Heart left ventricle (tissue), 16 donors: ENCODE measurements at regions not wholly inside any gene's neighbourhood (a gene's known extent, or its start where the extent isn't known, plus 50 kb on each side); places are given as distances from the start of the nearest gene placed in this dataset.

Experiments
- ATAC-seq, 4 donors: fragments of 200-7000 bp; cut with Tn5 transposase; one replicate each; pipeline ENCODE4 v1.9.1; 2020 to 2022; ENCODE audit warnings: moderate library complexity in 4 of 4, mild to moderate bottlenecking in 3 of 4, moderate number of reproducible peaks in 1 of 4
- DNase-seq, 5 donors: peaks; one replicate each; pipeline ENCODE4 v3.0.0-alpha.2; 2020
- H3K27ac ChIP-seq, 12 donors: fragments of 200-600 bp; sonication (generic) in 4 of 12; one replicate each; pipeline versions ENCODE4 v1.5.0 to v1.8.0; 2016 to 2022; ENCODE audit warnings: mild to moderate bottlenecking in 2 of 12
- H3K27me3 ChIP-seq, 9 donors: fragments of 200-600 bp; sonication (generic) in 2 of 9; one replicate each; pipeline versions ENCODE4 v1.5.1 to v1.8.0; 2016 to 2022; ENCODE audit warnings: mild to moderate bottlenecking in 3 of 9
- H3K36me3 ChIP-seq, 9 donors: fragments of 200-600 bp; sonication (generic) in 2 of 9; one replicate each; pipeline versions ENCODE4 v1.5.0 to v1.8.0; 2018 to 2022; ENCODE audit warnings: mild to moderate bottlenecking in 2 of 9
- H3K4me1 ChIP-seq, 12 donors: fragments of 200-600 bp; sonication (generic) in 4 of 12; one replicate each; pipeline versions ENCODE4 v1.5.0 to v1.8.0; 2016 to 2022; ENCODE audit warnings: mild to moderate bottlenecking in 3 of 12
- H3K4me3 ChIP-seq, 12 donors: fragments of 200-600 bp; sonication (generic) in 4 of 12; one replicate each; pipeline versions ENCODE4 v1.5.0 to v1.8.0; 2017 to 2022; ENCODE audit warnings: mild to moderate bottlenecking in 9 of 12, moderate library complexity in 4 of 12
- H3K9me3 ChIP-seq, 12 donors: fragments of 200-600 bp; sonication (generic) in 4 of 12; one replicate each; pipeline versions ENCODE4 v1.5.0 to v1.8.0; 2016 to 2022; ENCODE audit warnings: mild to moderate bottlenecking in 1 of 12
- CTCF ChIP-seq, 12 donors: fragments of 200-600 bp; sonication (generic) in 4 of 12; IDR thresholded peaks; one replicate each; pipeline versions ENCODE4 v1.5.0 to v1.8.0; 2018 to 2022; ENCODE audit warnings: antibody characterized with exemption in 12 of 12, mild to moderate bottlenecking in 5 of 12
- POLR2A ChIP-seq, 2 donors: fragments of 450-650 bp; IDR thresholded peaks; one replicate each; pipeline ENCODE4 v1.6.1; 2017; ENCODE audit warnings: antibody characterized with exemption in 2 of 2, mild to moderate bottlenecking in 2 of 2, moderate library complexity in 2 of 2
- WGBS, 4 donors: extraction: QIAGEN DNeasy Blood & Tissue Kit in 2 of 4; methylation state at CpG; one replicate each; pipeline versions ENCODE4 v1.1.5 to v1.1.7; 2013 to 2018; 5-methylcytosine and 5-hydroxymethylcytosine counted together
- intact Hi-C, 10 donors: fragments of 100-400 bp; cut with DNase I; formaldehyde crosslinking; loops; one replicate each; pipeline versions ENCODE4 v1.11.1 to v1.14.2; 2022
- donor health status: ischemic (EF 13 %, LVEDD 7.1; RV severe dilation, severe dysfunction).
- donor health status: healthy with polysubstance abuse.
- donor health status: DM: no; HTN: yes; CAD: no.
- donor health status: DM: no; HTN: no; CAD: no.
- donor health status: ischemic (EF 25% LVEDD 6.9; RV normal size, moderate dysfunction).
- donor health status: ischemic (EF 25% LVEDD 5.7; RV mildly dilated, moderate dysfunction).
- donor health status: healthy.
- donor health status: DM: yes; HTN: yes; CAD: no.
- donor health status: ischemic (EF 35%, LVEDD 5.7; RV mildly dilated, moderate dysfunction).
- donor health status: nonischemic (EF 11% LVEDD 7.7; RV severe dilation, severe dysfunction).
- donor health status: DM: yes; HTN: yes; CAD: no.
- donor health status: PGD.
- donor health status: ischemic (EF 29% LVEDD 5.4; RV normal size, mild dysfunction).
- donor health status: nonischemic (EF 23%, LVEDD 6.1; RV moderate dilation, normal function).

GRCh38 chr14:97921296-97921695 lies 1124.1 kb downstream of the VRK1 start:
- Histone ChIP-seq H3K4me1 (no peaks in the 10 kb centered on the region), H3K27ac (no peak overlapping the region), H3K27me3 (no peaks in the 10 kb centered on the region), H3K4me3 (no peak overlapping the region), H3K36me3 (no peaks in the 10 kb centered on the region), H3K9me3 (no peaks in the 10 kb centered on the region)
- no peak for ATAC-seq
- DNase-seq: no peak
- TF ChIP-seq CTCF (IDR thresholded peaks at IDR 0.05) (no peak), POLR2A (IDR thresholded peaks at IDR 0.05) (no peak)
- intact Hi-C loops: loop anchor here in 1 of 10 donors (10.0 kb wide), 1 partner anchor 576 kb away; no protein-coding TSS in a partner anchor
- WGBS, 4 donors: 15 to 27% (median 19%) methylated on average over 5 of the region's 5 CpGs

GRCh38 chr14:97924922-97925613 lies 1127.9 kb downstream of the VRK1 start:
- H3K36me3 ChIP-seq: no peaks in the 10 kb centered on the region
- H3K27ac ChIP-seq: no peak overlapping the region
- WGBS, 4 donors: 70 to 80% (median 75%) methylated on average over 11 of the region's 11 CpGs
- DNase-seq (no peak), ATAC-seq (no peak)
- no peak for TF ChIP-seq POLR2A (IDR thresholded peaks at IDR 0.05)
- H3K27me3 ChIP-seq: no peaks in the 10 kb centered on the region
- no peaks in the 10 kb centered on the region for H3K4me1 ChIP-seq
- intact Hi-C loops: loop anchor here in 1 of 10 donors (10.0 kb wide), 1 partner anchor 580 kb away; no protein-coding TSS in a partner anchor
- no peaks in the 10 kb centered on the region for H3K9me3 ChIP-seq
- no peak overlapping the region for H3K4me3 ChIP-seq

GRCh38 chr14:97930166-97930565 lies 1133.0 kb downstream of the VRK1 start:
- Histone ChIP-seq H3K36me3 (no peaks in the 10 kb centered on the region), H3K27ac (no peak overlapping the region), H3K9me3 (no peaks in the 10 kb centered on the region), H3K4me3 (no peak overlapping the region), H3K4me1 (no peaks in the 10 kb centered on the region), H3K27me3 (no peaks in the 10 kb centered on the region)
- ATAC-seq (no peak), DNase-seq (no peak)
- intact Hi-C loops: no loop called here
- 66 to 82% (median 74%) methylated on average over 5 to 8 of the region's 8 CpGs for WGBS, 4 donors
- TF ChIP-seq CTCF (IDR thresholded peaks at IDR 0.05): no peak

GRCh38 chr14:97931273-97931672 lies 1134.1 kb downstream of the VRK1 start:
- no peak for DNase-seq
- H3K27me3 ChIP-seq: no peaks in the 10 kb centered on the region
- no peak overlapping the region for H3K4me3 ChIP-seq
- WGBS, 4 donors: 83 to 91% (median 87%) methylated on average over 4 of the region's 4 CpGs
- H3K27ac ChIP-seq: no peak overlapping the region
- TF ChIP-seq CTCF (IDR thresholded peaks at IDR 0.05) (no peak), POLR2A (IDR thresholded peaks at IDR 0.05) (no peak)
- no peaks in the 10 kb centered on the region for H3K4me1 ChIP-seq
- no peaks in the 10 kb centered on the region for H3K36me3 ChIP-seq
- ATAC-seq: no peak
- H3K9me3 ChIP-seq: no peaks in the 10 kb centered on the region
- intact Hi-C loops: no loop called here

GRCh38 chr14:97942921-97943320 lies 1145.7 kb downstream of the VRK1 start:
- H3K9me3 ChIP-seq: no peaks in the 10 kb centered on the region
- WGBS, 4 donors: 47 to 100% (median 98%) methylated on average over 1 of the region's 1 CpG
- ATAC-seq: no peak
- TF ChIP-seq CTCF (IDR thresholded peaks at IDR 0.05) (no peak), POLR2A (IDR thresholded peaks at IDR 0.05) (no peak)
- no peak overlapping the region for H3K27ac ChIP-seq
- no peaks in the 10 kb centered on the region for H3K27me3 ChIP-seq
- intact Hi-C loops: no loop called here
- H3K4me1 ChIP-seq: no peaks in the 10 kb centered on the region
- no peak for DNase-seq
- no peak overlapping the region for H3K4me3 ChIP-seq
- H3K36me3 ChIP-seq: no peaks in the 10 kb centered on the region
